NCI-H82 treated with DMSO at 0.1 percent for 48 hours (cell line): ENCODE measurements at regions not wholly inside any gene's neighbourhood (a gene's known extent, or its start where the extent isn't known, plus 50 kb on each side); places are given as distances from the start of the nearest gene placed in this dataset.

Experiments used
- DNase-seq: peaks from one replicate; lab custom pipeline; 2025; ENCODE audit not compliant: unreplicated experiment; lab: John Stamatoyannopoulos, UW

GRCh38 chr17:74072340-74072739, 131.1 kb upstream of the RPL38 start:
- no peak for DNase-seq

- DNase-seq = no peak
Measured at GRCh38 chr17:74076446-74076845, 127.0 kb upstream of the RPL38 start.

GRCh38 chr17:74077231-74077630, 126.2 kb upstream of the RPL38 start:
- DNase-seq = no peak

- DNase-seq = peak; percentile 45
Measured at GRCh38 chr17:74078363-74078941, 125.0 kb upstream of the RPL38 start.

- peak; percentile 65 for DNase-seq
Measured at GRCh38 chr17:74079537-74080300, 123.8 kb upstream of the RPL38 start.

GRCh38 chr17:74080656-74081582, 122.6 kb upstream of the RPL38 start:
- DNase-seq = no peak

- no peak for DNase-seq
Measured at GRCh38 chr17:74082886-74083285, 120.6 kb upstream of the RPL38 start.

GRCh38 chr17:74083321-74083720, 120.2 kb upstream of the RPL38 start:
- DNase-seq = no peak

- no peak for DNase-seq
Measured at GRCh38 chr17:74085434-74085833, 118.0 kb upstream of the RPL38 start.

- DNase-seq = peak; percentile 83
Measured at GRCh38 chr17:74087002-74087585, 116.4 kb upstream of the RPL38 start.

GRCh38 chr17:74088285-74088933, 115.1 kb upstream of the RPL38 start:
- DNase-seq = no peak

GRCh38 chr17:74088934-74089329, 114.5 kb upstream of the RPL38 start:
- no peak for DNase-seq

- no peak for DNase-seq
Measured at GRCh38 chr17:74089380-74089779, 114.1 kb upstream of the RPL38 start.

- DNase-seq = peak; percentile 72
Measured at GRCh38 chr17:74089869-74090464, 113.5 kb upstream of the RPL38 start.

GRCh38 chr17:74094651-74095050, 108.8 kb upstream of the RPL38 start:
- no peak for DNase-seq

- DNase-seq = peak; percentile 23
Measured at GRCh38 chr17:74096456-74096855, 107.0 kb upstream of the RPL38 start.

- DNase-seq = peak; percentile 89
Measured at GRCh38 chr17:74097450-74098135, 105.9 kb upstream of the RPL38 start.

- DNase-seq = no peak
Measured at GRCh38 chr17:74098136-74099024, 105.1 kb upstream of the RPL38 start.
